ENCODE measurements at regions not wholly inside any gene's neighbourhood (a gene's known extent, or its start where the extent isn't known, plus 50 kb on each side); places are given as distances from the start of the nearest gene placed in this dataset.

DNA sequence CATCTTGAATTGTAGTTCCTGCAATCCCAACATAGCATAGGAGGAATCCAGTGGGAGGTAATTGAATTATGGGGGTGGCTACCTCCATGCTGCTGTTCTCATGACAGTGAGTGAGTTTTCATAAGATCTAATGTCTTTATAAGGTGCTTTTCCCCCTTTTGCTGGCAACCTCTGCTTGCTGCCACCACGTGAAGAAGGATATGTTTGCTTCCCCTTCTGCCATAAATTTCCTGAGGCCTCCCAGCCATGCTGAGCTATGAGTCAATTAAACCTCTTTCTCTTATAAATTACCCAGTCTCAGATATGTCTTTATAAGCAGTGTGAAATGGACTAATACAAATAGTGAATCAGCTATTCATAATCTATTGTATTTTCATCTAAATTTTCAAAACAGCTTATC lies 537.3 kb downstream of the EPHA3 start:
- in situ Hi-C loops (cut with HindIII; ENCODE audit: low sequenced_read_pairs) = no loop called here
- no peak for DNase-seq (ENCODE audit: low read depth, low spot score)
- no peak overlapping the region for H3K4me3 ChIP-seq (ENCODE audit: low read depth, low read length)
- TF ChIP-seq, protein P1, sequence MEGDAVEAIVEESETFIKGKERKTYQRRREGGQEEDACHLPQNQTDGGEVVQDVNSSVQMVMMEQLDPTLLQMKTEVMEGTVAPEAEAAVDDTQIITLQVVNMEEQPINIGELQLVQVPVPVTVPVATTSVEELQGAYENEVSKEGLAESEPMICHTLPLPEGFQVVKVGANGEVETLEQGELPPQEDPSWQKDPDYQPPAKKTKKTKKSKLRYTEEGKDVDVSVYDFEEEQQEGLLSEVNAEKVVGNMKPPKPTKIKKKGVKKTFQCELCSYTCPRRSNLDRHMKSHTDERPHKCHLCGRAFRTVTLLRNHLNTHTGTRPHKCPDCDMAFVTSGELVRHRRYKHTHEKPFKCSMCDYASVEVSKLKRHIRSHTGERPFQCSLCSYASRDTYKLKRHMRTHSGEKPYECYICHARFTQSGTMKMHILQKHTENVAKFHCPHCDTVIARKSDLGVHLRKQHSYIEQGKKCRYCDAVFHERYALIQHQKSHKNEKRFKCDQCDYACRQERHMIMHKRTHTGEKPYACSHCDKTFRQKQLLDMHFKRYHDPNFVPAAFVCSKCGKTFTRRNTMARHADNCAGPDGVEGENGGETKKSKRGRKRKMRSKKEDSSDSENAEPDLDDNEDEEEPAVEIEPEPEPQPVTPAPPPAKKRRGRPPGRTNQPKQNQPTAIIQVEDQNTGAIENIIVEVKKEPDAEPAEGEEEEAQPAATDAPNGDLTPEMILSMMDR (IDR thresholded peaks at IDR 0.05; ENCODE audit: low read depth, low read length) = no peak

DNA sequence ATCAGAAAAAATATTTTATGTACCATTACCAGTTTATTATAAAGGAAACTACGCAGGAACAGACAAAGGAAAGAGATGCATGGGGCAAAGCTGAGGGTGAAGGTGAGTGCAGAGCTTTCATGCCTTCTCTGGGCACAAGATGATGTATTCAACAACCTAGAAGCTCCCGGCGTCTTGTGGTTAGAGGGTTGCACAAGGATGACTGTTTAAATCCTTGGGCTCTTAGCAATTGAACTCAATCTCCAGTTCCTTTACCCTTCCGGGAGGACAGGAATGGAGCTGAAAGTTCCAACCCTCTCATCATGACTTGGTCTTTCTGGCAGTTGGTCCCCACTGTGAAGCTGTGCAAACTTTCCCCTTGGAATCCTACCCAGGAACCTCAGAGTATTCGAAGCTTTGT lies 542.0 kb downstream of the EPHA3 start:
- TF ChIP-seq, protein P1 (IDR thresholded peaks at IDR 0.05; ENCODE audit: low read depth, low read length) = no peak
- in situ Hi-C loops (cut with HindIII; ENCODE audit: low sequenced_read_pairs) = no loop called here
- no peak for DNase-seq (ENCODE audit: low read depth, low spot score)
- no peak overlapping the region for H3K4me3 ChIP-seq (ENCODE audit: low read depth, low read length)

DNA sequence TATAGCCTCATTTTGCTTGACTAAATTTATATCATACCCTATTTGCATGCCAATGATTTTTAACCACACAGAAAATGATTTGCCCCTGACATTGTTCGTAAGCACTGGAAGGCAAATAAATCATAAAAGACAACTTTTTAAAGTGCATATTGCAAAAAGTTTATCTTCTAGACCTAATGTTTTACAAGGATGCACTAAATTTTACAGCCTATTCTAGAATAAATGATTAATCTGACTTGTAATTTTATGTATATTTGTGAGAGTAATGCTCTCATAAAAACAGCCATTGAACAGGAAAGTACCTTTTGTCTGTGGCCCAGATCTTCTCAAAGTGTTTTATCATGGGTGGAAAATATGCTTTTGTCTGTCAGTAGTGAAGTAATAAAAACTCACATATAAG lies 546.6 kb downstream of the EPHA3 start:
- in situ Hi-C loops (cut with HindIII; ENCODE audit: low sequenced_read_pairs) = no loop called here
- H3K4me3 ChIP-seq (ENCODE audit: low read depth, low read length) = no peak overlapping the region
- TF ChIP-seq, protein P1 (IDR thresholded peaks at IDR 0.05; ENCODE audit: low read depth, low read length) = no peak
- no peak for DNase-seq (ENCODE audit: low read depth, low spot score)

DNA sequence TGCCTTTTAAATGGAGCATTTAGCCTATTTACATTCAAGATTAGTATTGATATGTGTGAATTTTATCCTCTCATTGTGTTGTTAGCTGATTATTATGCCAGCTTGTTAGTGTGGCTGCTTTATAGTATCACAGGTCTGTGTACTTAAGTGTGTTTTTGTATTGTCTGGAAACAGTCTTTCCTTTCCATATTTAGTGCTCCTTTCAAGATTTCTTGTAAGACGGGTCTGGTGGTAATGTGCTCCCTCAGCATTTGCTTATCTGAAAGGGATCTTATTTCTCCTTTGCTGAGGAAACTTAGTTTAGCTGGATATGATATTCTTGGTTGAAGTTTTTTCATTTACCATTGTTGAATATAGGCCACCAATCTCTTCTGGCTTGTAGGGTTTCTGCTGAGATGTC lies 549.0 kb downstream of the EPHA3 start:
- TF ChIP-seq, protein P1 (IDR thresholded peaks at IDR 0.05; ENCODE audit: low read depth, low read length) = no peak
- DNase-seq (ENCODE audit: low read depth, low spot score) = no peak

DNA sequence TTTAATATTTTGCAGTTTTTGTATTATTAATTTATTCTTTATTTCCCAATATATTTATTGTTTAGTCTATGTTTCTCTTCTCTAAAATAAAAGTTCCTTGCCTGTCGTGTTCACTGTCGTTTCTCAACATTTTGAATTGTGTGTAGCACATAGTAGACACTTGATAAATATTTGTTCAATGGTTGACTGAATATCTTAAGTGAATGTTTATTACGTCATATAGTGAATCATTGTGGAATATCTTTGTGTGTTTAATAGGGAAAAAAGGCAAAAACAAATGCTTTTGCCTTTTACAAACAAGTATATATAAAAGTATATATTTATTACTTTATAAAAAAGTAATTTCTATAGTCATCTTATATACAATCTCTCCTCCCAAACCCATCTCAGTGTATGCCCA lies 572.3 kb downstream of the EPHA3 start:
- no peak for DNase-seq (ENCODE audit: low read depth, low spot score)
- in situ Hi-C loops (cut with HindIII; ENCODE audit: low sequenced_read_pairs) = no loop called here
- H3K4me3 ChIP-seq (ENCODE audit: low read depth, low read length) = no peak overlapping the region
- TF ChIP-seq, protein P1 (IDR thresholded peaks at IDR 0.05; ENCODE audit: low read depth, low read length) = no peak

More for the DNA sequence above, 549.0 kb downstream of the EPHA3 start:
- no peak overlapping the region for H3K4me3 ChIP-seq (ENCODE audit: low read depth, low read length)
- in situ Hi-C loops (cut with HindIII; ENCODE audit: low sequenced_read_pairs) = no loop called here

DNA sequence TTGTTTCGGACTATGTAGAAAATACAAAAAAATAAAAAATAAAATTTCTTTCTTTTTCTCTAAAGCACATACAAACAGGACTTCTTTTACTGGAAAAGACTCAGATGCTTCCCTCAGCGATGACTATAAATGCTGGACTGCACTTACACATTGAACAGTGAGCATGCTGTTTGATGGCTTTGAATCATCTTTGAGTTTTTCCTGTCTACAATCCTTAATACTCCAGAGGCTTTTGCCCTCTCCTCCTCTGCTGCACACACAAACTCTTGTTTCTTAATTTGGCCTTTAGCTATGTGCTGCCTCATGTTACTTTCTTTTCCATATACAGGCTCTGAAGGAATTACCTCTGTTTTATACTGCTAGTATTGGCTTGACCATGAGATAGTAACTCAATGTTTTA lies 575.1 kb downstream of the EPHA3 start:
- in situ Hi-C loops (cut with HindIII; ENCODE audit: low sequenced_read_pairs) = no loop called here
- H3K4me3 ChIP-seq (ENCODE audit: low read depth, low read length) = no peak overlapping the region
- TF ChIP-seq, protein P1 (IDR thresholded peaks at IDR 0.05; ENCODE audit: low read depth, low read length) = no peak
- DNase-seq (ENCODE audit: low read depth, low spot score) = no peak

DNA sequence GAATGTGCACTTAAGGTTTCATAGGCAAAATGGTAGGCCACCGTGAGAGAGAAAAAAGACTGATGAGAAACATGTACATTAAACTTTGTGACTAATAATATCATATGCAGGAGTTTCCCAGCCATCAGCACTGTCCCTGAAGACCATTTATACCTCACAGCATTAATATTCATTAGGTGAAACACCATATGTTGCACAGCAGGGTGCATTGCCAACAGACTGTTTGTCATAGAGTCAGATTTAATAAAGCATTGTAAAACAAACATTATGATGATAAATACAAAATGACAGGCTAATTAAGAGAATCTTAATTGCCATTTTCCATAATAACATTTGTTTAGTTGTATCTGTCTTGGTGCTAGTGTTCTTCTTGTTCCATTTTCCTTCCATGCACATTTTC lies 578.3 kb downstream of the EPHA3 start:
- in situ Hi-C loops (cut with HindIII; ENCODE audit: low sequenced_read_pairs) = no loop called here
- no peak for DNase-seq (ENCODE audit: low read depth, low spot score)
- TF ChIP-seq, protein P1 (IDR thresholded peaks at IDR 0.05; ENCODE audit: low read depth, low read length) = no peak
- H3K4me3 ChIP-seq (ENCODE audit: low read depth, low read length) = no peak overlapping the region

Measured in astrocyte of the spinal cord (primary cell).